CD4-positive, alpha-beta T cell treated with Interferon gamma for 1 hour (primary cell): ENCODE measurements at regions not wholly inside any gene's neighbourhood (a gene's known extent, or its start where the extent isn't known, plus 50 kb on each side); places are given as distances from the start of the nearest gene placed in this dataset.
"Not testable (repeated sequence)": the region's sequence is repeated elsewhere in the genome, so short reads cannot be mapped to it uniquely, and the experiment has no call there.

ENCODE experiments used
- DNase-seq: peaks from one replicate; pipeline ENCODE4 v3.0.0-alpha.2; 2020

- no peak for DNase-seq
Measured at GRCh38 chr15:100767001-100767825, 112.4 kb upstream of the ALDH1A3 start.

GRCh38 chr15:100768501-100768931, 111.1 kb upstream of the ALDH1A3 start:
- no peak for DNase-seq

- DNase-seq, result no peak
Measured at GRCh38 chr15:100769043-100769974, 110.3 kb upstream of the ALDH1A3 start.

- no peak for DNase-seq
Measured at GRCh38 chr15:100769975-100770340, 109.7 kb upstream of the ALDH1A3 start.

- DNase-seq, result no peak
Measured at GRCh38 chr15:100770661-100771584, 108.7 kb upstream of the ALDH1A3 start.

- DNase-seq, result no peak
Measured at GRCh38 chr15:100771746-100772145, 107.9 kb upstream of the ALDH1A3 start.

- no peak for DNase-seq
Measured at GRCh38 chr15:100772478-100772877, 107.2 kb upstream of the ALDH1A3 start.

- DNase-seq, result no peak
Measured at GRCh38 chr15:100772892-100773520, 106.6 kb upstream of the ALDH1A3 start.

- not testable (repeated sequence) for DNase-seq
Measured at GRCh38 chr15:100774044-100774443, 105.6 kb upstream of the ALDH1A3 start.

GRCh38 chr15:100775581-100776185, 103.9 kb upstream of the ALDH1A3 start:
- DNase-seq, result no peak

GRCh38 chr15:100777821-100778220, 101.8 kb upstream of the ALDH1A3 start:
- no peak for DNase-seq

- DNase-seq, result no peak
Measured at GRCh38 chr15:100778831-100779288, 100.8 kb upstream of the ALDH1A3 start.

- DNase-seq, result no peak
Measured at GRCh38 chr15:100779331-100780207, 100.1 kb upstream of the ALDH1A3 start.

- no peak for DNase-seq
Measured at GRCh38 chr15:100780208-100780800, 99.3 kb upstream of the ALDH1A3 start.

GRCh38 chr15:100781061-100781960, 98.3 kb upstream of the ALDH1A3 start:
- DNase-seq, result no peak

GRCh38 chr15:100781961-100782530, 97.6 kb upstream of the ALDH1A3 start:
- no peak for DNase-seq

- DNase-seq, result no peak
Measured at GRCh38 chr15:100783291-100783690, 96.3 kb upstream of the ALDH1A3 start.

GRCh38 chr15:100783760-100784492, 95.7 kb upstream of the ALDH1A3 start:
- no peak for DNase-seq
